ENCODE measurements at regions not wholly inside any gene's neighbourhood (a gene's known extent, or its start where the extent isn't known, plus 50 kb on each side); places are given as distances from the start of the nearest gene placed in this dataset.

GRCh38 chr1:182147136-182147820, 85.8 kb upstream of the ZNF648 start:
- no peak for DNase-seq

DNA sequence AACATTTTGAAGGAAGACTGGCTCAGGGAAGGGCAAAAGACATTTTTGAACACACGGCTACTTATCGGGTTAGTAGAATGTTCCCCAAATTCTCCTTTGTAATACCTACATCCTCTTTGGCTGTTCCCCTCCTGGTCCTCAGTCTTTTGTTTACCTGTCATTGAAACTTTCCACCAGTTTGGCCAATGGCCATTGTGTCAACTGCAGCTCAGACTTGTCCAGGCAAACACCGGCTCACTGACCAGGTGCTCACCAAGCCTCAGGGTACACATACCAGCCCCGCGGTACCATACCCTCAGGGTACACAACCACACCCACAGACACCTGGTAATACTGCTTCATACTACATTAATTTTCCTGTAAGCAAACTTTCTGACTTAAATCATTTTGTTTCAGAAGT, 84.8 kb upstream of the ZNF648 start:
- DNase-seq = no peak

DNA sequence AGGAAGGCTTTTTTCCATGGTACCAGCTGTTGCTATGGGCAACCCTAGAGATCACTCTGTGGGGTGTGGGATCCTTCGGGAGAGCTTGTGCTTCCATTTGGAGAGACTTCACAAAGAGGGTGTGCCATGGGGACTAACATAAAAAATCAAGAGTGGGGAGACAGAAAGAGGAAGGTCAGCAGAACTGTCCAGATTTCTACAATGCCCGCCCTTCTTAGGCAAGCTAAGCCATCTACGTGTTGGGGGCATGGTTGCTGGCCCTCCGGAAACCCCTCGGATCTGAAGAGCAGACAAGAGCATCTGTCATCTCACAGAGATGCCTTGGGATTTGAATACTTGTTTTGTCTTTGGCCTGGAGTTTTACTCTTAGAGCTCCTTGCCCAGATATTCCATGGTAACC, 83.9 kb upstream of the ZNF648 start:
- DNase-seq = no peak

GRCh38 chr1:182144646-182145030, 83.1 kb upstream of the ZNF648 start:
- no peak for DNase-seq

DNA sequence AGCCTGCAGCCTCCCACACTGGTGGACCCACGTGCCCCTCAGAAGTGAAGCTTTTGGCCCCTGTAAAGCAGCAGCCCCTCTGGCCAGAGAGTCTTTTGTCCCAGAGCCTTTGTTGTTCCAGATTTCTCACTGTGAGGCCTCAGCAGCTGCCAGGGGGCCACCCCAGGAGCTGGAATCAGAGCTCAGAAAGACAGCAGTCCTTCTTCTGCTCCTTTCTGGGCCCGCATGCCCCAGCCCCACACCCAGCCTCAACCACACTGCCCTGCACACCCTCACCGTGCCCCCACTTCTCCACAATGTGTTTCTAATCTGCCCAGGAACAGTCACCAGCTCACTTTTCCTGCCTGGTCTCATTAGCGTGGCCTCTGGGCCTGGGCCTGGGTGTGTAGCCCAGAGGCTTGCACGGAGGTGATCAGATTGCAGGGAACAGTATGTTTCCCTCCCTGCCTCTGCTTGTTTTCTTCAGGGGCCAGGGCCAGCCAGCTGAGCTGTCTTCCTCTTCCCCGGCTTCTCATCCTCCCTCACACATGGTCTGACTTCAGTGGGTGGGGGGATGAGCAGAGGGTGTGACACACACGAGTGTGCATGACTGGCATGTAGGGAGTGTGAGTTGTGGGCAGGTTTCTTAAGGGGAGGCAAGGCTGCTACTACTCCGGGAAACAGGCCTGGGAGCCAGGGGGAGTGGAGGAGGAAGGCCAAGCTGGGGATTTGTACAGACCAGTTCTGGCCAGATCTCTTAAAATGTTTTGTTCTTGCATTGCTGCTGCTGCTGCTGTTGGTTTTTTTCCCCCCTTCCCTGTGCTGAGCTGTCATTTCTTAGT, 82.5 kb upstream of the ZNF648 start:
- peak; percentile 22 for DNase-seq

DNA sequence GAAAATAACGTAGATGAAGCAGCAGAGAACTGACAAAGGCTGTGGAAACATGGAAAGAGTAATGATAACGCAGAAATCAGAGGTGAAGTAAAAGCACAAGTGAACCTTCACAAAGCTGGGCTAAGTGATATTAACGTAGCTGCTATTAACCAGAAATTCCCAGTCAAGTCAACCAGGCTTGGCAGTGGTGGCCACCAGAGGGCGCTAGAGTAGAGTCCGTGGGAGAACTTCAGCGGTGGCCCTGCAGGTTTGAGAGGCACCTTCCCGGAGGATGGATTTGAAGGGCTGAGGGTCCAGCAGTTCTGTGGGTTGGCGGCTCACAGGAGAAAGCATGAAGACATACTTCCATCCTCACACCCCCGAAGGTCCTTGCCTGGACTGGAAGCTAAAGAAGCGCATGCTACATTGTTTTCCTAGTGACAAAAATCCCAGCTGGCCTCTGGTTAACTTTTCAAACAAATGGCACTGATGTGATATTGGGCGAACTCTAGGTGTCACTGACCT, 81.7 kb upstream of the ZNF648 start:
- peak; percentile 91 for DNase-seq

- DNase-seq = no peak
Measured at GRCh38 chr1:182142621-182143020, 81.1 kb upstream of the ZNF648 start.

- DNase-seq = peak; percentile 9
Measured at GRCh38 chr1:182141040-182141439, 79.5 kb upstream of the ZNF648 start.

- peak; percentile 56 for DNase-seq
Measured at GRCh38 chr1:182139496-182139895, 78.0 kb upstream of the ZNF648 start.

- DNase-seq = no peak
Measured at GRCh38 chr1:182137546-182137945, 76.0 kb upstream of the ZNF648 start.

DNA sequence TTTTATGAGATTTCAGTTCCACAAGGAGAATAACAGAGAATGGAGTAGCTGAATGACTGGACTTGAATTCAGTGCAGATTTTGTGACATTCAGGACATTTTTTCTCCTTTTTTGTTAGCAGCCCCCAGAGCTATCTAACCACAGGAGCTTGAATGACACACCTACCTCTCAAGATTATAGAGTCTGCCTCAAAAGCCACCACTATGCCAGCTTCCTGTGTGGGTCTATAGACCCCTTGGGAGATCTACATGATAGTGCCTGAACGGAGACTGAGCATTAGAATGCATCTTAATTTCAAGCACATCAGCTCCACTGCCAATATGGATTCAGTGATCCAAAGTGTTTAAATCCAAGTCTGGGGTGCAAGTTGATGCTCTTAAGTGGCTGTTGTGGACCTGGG, 74.4 kb upstream of the ZNF648 start:
- no peak for DNase-seq

DNA sequence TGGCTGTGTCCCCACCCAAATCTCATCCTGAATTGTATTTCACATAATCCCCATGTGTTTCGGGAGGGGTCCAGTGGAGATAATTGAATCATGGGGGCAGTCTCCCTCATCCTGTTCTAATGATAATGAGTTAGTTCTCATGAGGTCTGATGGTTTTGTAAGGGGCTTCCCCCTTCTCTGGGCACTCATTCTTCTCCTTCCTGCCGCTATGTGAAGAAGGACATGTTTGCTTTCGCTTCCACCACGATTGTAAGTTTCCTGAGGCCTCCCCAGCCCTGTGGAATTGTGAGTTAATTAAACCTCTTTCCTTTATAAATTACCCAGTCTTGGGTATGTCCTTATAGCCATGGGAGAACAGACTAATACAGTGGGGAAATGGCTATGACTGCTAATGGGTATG, 72.7 kb upstream of the ZNF648 start:
- no peak for DNase-seq

DNA sequence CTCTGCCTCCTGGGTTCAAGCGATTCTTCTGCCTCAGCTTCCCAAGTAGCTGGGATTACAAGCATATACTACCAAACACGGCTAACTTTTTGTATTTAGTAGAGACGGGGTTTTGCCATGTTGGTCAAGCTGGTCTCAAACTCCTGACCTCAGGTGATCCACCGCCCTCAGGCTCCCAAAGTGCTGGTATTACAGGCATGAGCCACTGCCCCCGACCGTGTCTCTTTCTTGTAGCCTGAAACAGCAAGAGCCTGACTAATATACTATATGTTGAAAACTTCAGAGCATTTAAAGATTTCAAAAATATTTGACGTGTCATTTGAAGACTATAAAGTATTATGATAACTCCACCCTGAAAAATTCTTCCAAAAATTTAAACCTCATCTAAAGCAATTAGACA, 71.7 kb upstream of the ZNF648 start:
- no peak for DNase-seq

- DNase-seq = no peak
Measured at GRCh38 chr1:182129398-182129797, 67.9 kb upstream of the ZNF648 start.

DNA sequence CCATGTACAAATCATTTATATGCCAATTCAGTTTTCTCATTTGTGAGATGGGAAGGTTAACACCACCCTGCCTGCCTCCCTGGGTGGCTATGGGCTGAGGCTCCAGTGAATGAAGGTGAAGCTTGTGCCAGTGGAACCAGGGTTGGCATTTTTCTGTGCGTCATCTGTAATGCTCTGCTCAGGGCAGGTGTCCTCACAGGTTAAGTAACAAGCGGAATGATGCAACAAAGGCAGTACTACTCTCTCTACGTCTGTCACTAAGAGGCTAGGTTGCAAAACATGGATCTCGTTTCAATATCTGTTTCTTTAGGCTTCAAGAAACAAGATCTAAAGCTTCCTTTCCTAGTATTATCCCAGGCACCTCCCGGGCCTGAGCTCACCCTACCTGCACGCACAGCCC, 67.0 kb upstream of the ZNF648 start:
- DNase-seq = no peak

- DNase-seq = no peak
Measured at GRCh38 chr1:182127656-182128055, 66.1 kb upstream of the ZNF648 start.

GRCh38 chr1:182126272-182126800, 64.8 kb upstream of the ZNF648 start:
- no peak for DNase-seq

GRCh38 chr1:182122913-182123260, 61.4 kb upstream of the ZNF648 start:
- DNase-seq = no peak

DNA sequence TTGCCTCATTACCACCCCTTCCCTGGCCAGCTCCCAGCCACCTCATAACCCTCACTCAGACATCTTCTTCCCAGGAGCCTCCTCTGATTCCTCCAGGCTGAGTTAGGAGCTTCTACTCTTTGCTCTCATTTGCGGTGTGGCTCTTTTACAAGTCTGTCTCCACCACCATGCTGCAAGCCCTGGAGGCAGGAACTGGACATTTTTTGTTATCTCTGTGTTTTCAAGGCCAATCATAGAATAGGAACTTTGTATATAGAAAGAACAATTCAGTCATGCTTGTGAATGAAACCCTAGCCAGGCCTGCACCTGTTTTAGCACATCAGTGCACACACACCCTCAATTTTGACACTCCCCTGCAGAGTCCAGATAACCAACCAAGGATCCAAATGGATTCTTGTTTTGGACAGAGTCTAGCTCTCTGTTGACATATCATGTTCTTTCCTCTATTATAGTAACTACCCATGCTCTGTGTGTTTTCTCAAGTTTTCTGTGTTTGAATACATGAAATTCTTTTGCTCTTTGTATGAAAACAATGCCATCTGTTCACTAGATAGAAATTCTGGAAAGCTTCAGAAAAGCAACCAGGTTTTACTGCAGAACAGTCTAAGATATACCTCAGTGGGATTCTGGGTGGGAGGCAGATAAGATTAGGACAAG, 60.9 kb upstream of the ZNF648 start:
- no peak for DNase-seq

- DNase-seq = no peak
Measured at GRCh38 chr1:182121787-182122186, 60.3 kb upstream of the ZNF648 start.

DNA sequence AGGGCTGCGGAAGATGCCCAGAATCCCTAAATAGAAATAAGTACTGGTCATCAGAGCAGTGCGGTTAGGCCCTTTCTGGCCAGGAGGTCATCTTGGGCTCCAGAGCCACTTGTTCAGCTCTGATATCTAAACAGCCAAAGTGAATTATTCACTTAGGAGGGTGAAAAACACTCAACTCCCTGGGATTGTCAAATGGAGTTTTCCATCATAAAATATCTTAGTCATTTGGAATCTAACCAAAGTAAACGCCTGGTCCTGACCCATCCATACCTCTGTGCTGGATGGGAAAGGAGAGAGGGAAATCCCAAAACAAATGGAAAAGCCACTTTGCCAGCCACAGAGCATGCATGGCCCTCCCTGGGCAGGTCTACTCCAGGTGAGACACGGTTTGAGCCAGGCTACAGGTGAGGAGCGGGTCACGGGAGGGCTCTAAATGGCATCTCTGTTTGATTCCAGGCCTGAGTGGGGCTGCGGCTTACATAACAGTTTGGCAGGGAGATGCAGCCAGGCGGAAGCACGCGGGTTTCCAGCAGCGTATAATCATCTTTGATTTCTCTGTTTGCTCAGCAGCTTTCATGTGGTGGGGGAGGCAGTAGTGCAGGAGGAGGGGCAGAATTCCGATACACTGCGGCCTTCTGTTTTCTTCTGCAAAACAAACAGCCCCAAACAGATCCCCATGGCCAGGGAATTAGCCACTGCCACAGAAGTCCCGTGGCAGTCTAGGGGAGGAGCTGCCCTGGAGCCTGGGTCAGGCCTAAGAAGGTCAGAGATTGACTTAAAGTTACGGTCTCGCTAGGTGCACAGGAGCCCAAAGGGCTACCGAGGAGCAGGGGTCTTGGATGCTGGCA, 59.1 kb upstream of the ZNF648 start:
- peak; percentile 48 for DNase-seq

GRCh38 chr1:182119631-182120030, 58.1 kb upstream of the ZNF648 start:
- DNase-seq = no peak

- DNase-seq = no peak
Measured at GRCh38 chr1:182118851-182119250, 57.3 kb upstream of the ZNF648 start.
